GM13977 (cell line): ENCODE measurements at regions not wholly inside any gene's neighbourhood (a gene's known extent, or its start where the extent isn't known, plus 50 kb on each side); places are given as distances from the start of the nearest gene placed in this dataset.
"Not testable (repeated sequence)": the region's sequence is repeated elsewhere in the genome, so short reads cannot be mapped to it uniquely, and the experiment has no call there.

Experiments used
- DNase-seq: peaks from one replicate; pipeline ENCODE4 v3.0.0; 2012; ENCODE audit warnings: low spot score
- CTCF ChIP-seq: IDR thresholded peaks from 2 replicates; pipeline ENCODE4 v1.5.1; 2012; ENCODE audit warnings: mild to moderate bottlenecking, control low read depth; ENCODE audit not compliant: insufficient read depth; ENCODE audit errors: extremely low read depth, missing control alignments
- in situ Hi-C: fragments of 300-500 bp; cut with MboI; formaldehyde crosslinking; loops from one replicate; pipeline ENCODE4 v1.12.0; 2022; ENCODE audit warnings: low sequenced_read_pairs, low pct_unique_long_range_greater_than_20kb, mixed read lengths, inconsistent platforms; ENCODE audit not compliant: unreplicated experiment

GRCh38 chr17:6924208-6924607 is 71.6 kb upstream of the ALOX12 start:
- DNase-seq, result no peak
- in situ Hi-C loops, result loop anchor here (25.0 kb wide), 1 partner anchor 213 kb away; no protein-coding TSS in a partner anchor
- no peak for TF ChIP-seq CTCF

- no peak for DNase-seq
- in situ Hi-C loops, result no loop called here
Observed at GRCh38 chr17:6926667-6927066, 69.2 kb upstream of the ALOX12 start.

DNA sequence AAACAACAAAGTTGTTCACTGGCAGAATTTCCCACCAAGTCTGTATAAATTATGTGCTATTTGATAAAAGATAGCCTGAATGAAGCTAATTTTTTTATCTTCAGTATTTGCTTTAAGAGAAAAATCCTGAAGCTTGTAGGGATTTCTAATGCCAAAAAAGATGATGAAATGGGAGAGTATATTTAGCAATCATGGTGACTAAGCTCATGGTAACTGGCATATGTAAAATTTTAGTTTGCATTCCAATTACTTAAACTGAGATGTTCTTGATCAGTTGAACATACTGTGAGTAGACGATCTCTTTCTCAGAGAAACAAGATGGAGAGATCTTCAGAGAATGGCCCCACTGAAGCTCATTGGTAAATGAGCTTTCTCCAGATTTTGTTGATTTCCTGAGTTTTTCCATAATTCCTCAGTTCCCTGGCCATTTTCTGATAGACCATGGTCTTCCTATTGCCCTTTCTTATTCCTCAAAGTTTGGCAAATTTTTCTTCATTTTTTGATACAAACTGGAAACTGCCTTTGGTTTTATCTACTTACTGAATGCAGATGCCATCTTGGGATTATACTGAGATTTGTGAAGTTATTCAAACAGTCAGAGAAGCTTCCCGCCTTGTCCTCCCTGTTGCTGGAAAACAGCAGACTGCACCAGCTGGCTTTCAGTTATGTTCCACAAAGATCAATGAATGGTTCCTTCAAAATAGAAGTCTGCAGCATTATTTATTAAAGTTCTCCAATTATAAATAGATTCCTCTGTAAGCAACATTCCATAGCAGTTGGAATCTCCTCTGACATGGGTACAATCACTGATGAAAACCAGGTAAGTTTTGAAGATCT is 68.3 kb upstream of the ALOX12 start:
- in situ Hi-C loops, result no loop called here
- no peak for TF ChIP-seq CTCF
- DNase-seq, result no peak

More at GRCh38 chr17:6926667-6927066, 69.2 kb upstream of the ALOX12 start:
- no peak for TF ChIP-seq CTCF

- no peak for TF ChIP-seq CTCF
- in situ Hi-C loops, result no loop called here
Observed at GRCh38 chr17:6928193-6928592, 67.7 kb upstream of the ALOX12 start.

GRCh38 chr17:6930749-6931148 is 65.1 kb upstream of the ALOX12 start:
- in situ Hi-C loops, result no loop called here
- no peak for DNase-seq
- no peak for TF ChIP-seq CTCF

More at GRCh38 chr17:6928193-6928592, 67.7 kb upstream of the ALOX12 start:
- DNase-seq, result no peak

DNA sequence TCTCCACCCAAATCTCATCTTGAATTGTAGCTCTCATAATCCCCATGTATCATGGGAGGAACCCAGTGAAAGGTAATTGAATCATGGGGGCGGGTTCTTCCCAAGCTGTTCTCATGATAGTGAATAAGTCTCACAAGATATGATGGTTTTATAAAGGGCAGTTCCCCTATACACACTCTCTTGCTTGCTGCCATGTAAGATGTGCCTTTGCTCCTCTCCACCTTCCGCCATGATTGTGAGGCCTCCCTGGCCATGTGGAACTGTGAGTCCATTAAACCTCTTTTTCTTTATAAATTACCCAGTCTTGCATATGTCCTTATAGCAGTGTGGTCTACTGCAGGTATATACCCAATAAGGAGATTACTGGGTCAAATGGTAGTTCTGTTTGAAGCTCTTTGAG is 61.3 kb upstream of the ALOX12 start:
- in situ Hi-C loops, DNase-seq: not testable (repeated sequence)

DNA sequence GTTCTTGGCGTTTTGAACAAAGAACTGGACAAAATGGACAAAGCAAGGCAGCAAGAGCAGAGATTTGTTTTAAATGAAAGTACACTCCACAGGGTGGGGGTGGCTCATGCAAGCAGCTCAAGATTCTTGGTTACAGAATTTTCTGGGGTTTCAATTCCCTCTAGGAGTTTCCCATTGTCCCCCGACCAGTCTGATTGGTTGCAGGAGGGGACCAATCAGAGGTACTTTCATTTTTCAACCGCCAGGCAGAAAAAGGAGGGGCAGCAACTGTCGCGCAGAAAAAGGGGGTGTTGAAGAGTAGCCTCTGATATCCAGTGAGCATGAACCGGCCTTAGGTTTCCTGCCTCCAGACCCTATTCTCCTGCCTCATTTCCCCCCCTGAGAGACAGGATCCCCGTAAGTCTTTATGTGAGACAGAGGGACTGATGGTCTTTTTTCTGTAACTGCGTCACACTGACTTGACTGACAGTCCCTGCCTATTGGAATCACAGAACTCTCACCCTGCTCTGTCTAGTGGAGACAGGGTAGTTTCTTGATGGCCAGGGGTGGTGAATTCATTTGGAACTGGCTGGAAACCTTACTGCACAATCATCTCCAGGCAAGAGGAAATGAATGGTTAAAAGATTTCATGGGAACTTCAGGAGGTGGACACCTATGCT is 59.4 kb upstream of the ALOX12 start:
- in situ Hi-C loops, result no loop called here
- TF ChIP-seq CTCF, result no peak
- DNase-seq, result no peak
